GM19455 (cell line): ENCODE measurements at regions not wholly inside any gene's neighbourhood (a gene's known extent, or its start where the extent isn't known, plus 50 kb on each side); places are given as distances from the start of the nearest gene placed in this dataset.

Source experiments
- ATAC-seq: cut with Tn5 transposase; IDR thresholded peaks from one replicate; pipeline ENCODE4 v1.9.1; 2021; ENCODE audit not compliant: unreplicated experiment

GRCh38 chr3:72470904-72471417 lies 377.3 kb downstream of the SHQ1 start:
- no peak for ATAC-seq

DNA sequence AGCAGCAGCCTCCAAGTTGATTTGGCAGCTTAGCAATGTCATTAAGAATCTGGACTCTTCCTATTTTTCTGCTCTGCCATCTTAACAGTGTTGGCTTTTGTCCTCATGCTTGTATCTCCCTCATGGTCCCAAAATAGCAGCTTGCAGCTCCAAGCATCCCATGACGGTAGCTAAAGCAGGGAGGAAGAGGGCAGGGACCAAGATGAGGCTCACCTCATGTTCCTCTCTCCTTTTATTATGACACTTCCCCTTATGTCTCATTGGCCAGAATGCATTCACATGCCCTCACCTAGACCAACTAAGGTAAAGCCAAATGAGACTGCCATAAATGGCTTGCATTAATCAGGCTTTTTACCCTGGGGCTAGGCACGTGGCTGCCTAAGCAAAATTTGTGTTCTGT lies 382.4 kb downstream of the SHQ1 start:
- no peak for ATAC-seq

DNA sequence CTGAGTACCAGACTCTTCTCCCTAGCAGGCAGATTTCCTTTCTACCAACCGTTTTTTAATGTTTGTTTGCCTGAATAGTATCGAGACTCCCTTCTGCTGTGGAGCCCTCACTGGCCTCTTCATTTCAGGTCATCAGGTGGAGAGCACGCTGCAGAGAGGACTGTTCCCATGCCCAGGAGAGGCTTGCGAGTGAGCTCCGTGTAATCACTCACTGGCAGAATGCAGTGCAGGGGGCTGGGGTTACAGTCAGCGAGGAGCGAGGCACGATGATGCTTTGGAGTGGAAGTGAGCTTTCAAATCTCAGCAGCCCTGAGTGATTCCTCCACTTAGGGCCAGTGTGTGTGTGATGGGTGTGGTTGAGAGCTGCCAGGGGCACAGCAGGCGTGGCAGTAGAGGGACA lies 385.2 kb downstream of the SHQ1 start:
- no peak for ATAC-seq

DNA sequence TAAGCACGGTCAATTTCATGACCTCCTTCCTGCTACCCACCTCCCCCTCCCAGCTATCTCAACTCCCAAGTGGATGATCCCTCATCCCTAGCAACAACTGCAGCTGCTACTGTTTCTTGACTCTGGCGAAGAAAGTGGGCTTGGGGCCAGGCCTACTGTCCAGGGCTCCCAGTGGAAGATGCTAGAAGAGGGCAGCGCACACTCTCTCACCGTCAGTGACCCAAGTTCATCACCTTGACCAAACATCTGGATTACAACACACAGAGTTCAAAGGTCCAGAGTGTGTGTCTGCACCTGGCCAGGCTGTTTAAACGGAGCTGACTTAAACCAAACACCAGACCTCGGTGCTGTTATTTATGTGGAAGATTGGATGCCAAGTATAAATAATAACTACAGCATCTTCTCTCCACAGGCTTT lies 385.6 kb downstream of the SHQ1 start:
- no peak for ATAC-seq

DNA sequence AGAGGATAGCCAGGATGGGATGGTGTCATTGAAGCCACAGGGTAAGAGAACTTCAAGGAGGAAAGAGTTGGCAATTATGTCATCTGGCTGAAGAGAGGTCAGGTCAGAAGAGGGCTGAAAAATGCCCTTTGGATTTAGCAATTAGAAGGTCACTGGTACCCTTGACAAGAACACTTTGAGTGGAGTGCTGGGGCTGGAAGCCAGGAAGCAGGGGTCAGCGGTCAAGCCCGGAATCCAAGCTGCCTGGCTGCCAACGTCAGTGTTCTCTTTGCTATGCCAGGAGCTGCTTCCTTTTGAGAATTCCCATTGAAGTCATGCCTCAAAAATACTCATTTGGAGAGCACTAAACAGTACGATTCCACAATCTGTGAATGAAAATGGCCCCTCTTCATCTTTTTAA lies 386.5 kb downstream of the SHQ1 start:
- ATAC-seq: no peak

DNA sequence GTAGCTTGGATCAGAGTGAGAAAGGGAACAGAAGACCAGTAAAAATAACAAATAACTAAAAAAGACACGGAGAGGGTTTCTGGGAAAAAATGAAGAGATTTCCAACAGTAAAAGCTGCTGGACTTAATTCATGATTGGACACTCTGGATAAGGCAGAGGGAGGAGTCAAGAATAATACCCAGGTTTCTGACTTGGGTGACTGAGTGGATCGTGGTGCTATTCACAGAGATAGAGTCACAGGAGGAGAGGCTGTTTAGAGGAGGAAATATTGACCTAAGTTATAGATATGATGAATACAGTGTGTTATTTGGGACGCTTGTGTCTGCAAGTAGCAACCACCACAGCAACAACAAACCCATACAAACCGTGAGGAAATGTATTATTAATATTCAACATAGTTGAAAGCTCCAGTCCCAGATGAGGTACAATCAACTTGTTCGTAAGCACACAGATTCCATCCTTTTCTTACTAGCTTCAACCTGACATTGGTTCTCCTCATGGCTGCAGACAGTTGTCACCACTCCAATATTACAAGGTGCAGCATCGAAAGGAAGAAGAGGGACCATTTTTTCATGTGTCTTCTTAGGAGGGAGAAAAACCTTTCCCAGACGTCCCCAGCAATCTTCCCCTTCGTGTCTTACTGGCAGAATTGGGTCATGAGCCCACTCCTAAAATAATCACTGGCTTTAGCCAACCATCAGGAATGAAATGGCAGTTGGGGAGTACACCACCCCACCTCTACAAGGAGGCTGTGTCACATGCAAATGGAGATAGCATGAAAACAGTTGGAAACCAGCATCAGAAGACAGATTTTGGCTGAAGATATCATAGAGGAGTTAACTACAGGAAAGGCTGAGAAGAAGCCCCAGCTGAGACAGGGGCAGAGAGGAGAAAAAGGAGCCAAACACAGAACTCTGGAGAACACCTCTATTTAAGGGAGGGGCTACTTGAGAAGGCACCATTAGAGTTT lies 387.8 kb downstream of the SHQ1 start:
- ATAC-seq: no peak

- ATAC-seq: no peak
These were observed 388.7 kb downstream of the SHQ1 start for GRCh38 chr3:72459588-72459987.

DNA sequence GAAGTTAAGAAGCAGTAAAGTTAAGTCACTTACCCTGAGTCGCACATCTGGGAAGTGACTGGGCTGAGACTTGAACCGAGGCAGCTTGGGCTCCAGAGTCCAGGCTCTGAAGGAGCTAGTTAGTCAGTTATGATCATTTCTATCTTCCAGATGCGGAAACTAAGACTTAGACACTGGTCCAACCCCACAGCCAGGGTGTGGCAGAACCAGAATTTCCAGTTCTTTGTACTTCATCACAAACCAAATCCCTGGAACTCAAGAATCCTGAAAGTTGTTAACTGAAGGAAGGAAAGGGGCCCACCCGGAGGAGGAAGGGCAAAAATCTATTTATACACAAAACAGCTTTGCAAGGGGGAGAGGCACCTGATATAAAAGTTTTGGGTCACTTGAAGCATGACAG lies 389.9 kb downstream of the SHQ1 start:
- no peak for ATAC-seq

GRCh38 chr3:72454441-72454840 lies 393.8 kb downstream of the SHQ1 start:
- no peak for ATAC-seq

- ATAC-seq: no peak
These were observed 394.5 kb downstream of the SHQ1 start for GRCh38 chr3:72453706-72454105.

GRCh38 chr3:72452745-72453144 lies 395.5 kb downstream of the SHQ1 start:
- no peak for ATAC-seq

DNA sequence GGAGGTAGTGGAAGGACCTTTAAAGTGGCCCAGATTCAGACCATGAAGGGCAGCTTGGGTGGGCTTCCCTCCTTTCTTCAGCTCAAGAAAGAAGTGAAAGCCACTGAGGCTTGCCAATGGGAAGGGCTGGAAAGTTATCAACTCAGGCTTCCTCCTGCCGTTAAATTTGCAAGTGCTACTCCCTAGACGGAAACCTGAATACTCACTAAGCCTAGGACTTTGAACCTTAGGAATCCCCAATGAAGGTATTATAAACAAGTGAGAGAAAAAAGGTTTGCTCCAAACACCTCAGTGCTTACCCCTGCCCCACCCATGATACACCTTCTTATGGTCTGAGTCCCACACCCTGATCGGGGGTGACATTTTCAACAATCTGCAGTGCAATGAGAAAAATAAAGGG lies 396.4 kb downstream of the SHQ1 start:
- no peak for ATAC-seq

DNA sequence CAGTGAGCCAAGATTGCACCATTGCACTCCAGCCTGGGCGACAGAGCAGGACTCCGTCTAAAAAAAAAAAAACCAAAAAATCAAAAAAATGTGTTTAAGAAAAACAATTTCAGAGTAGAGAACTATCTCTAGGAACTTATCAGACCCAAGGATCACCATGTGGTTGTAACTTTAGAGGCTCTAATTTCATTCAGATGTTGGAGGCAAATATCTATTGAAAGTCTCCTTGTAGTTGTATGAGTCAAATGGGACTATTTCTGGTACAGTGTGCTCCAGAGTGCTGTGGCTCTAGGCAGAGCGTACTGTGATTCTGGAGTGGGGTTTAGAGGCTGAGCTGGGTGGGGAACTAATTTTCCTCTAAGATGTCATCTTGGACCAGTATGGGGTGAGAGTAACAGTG lies 398.7 kb downstream of the SHQ1 start:
- ATAC-seq: no peak

GRCh38 chr3:72448858-72449257 lies 399.4 kb downstream of the SHQ1 start:
- no peak for ATAC-seq

- no peak for ATAC-seq
These were observed 399.8 kb downstream of the SHQ1 start for GRCh38 chr3:72448375-72448823.

DNA sequence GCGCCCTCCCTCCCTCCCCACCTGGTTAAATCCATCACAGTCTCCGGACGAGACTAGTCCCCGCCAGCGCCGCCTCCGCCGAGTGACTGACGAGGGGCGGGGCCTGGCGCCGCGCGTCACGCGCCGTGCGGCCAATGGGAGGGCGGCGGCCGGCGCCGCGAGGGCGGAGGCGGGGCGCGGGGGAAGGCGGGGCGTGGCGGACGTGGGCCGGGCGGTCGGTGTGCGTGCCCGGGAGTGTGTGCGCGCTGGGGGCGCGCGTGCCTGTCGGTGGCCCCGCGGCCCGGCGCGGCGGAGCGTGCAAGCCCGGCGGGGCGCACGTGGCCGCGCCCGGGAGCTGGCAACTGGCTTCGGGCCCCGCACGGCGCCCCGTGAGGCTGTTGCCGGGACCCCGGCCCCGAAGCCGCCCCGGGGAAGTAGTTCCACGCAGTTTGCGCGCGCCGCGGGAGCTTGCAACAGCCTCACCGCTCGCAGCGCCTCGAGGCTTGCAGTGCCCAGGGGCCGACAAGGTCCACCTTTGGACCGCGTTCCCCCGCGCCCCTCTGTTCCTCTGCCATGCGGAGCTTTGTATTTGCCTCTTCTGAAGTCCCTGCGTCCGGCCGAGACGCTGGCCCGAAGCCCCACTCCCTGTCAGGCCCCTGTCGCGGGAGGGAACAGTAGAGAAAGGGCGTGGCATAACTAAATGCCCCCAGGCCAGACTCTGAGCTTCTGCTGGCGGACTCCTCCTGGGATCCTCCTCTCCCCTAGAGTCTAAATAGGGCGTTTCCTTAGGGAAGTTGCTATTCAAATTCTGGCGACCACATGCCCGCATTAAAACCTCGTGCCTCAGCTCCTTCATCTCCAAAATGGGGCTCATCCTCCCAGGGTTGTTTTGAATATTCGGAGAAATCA lies 400.9 kb downstream of the SHQ1 start:
- peak; percentile 83 for ATAC-seq

GRCh38 chr3:72446218-72447058 lies 401.8 kb downstream of the SHQ1 start, which contains the start of gene RYBP:
TSS of gene RYBP (minus strand) at chr3:72446621.
- peak; percentile 32 for ATAC-seq

DNA sequence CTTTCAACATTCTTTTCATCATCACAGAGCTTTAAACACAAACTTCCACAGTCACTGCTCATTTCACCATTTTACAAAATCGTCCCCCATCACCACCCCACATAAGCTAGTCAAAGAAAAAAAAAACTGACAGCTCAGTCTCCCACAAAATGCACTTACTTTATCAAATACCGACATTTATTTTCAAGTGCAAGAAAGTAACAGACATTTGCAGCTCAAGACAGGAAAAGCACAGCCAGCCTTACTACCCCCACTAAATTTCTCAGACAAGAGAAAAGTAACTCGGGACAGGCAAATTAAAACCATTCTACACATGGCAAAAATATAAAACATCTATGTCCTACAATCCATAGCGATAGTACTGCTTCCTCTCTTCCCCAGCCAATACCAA lies 402.4 kb downstream of the SHQ1 start:
- ATAC-seq: no peak

DNA sequence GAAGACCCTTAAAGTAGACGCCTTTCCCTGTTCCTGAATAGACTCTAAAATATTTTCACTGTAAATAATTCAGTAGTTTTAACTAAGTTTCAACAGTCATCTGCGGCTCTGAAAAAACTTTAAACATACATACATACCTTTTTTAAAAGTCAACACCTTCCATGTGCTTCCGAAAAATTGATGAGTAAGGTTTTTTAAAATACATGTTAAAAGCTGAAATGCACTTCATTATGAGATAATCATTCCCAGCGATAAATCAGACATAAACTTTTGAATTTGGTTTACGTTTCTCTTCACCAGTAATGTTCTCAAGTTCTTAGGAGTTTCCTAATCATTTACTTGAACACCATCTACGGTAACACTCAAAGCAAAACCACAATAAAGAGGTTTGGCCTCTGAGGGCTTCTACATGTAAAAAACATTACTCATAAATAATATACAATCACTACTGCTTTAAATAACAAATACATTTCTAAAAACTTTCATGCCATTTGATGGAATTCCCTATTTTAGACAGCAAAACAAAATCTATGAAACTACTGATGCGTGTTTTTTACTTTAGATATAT lies 403.5 kb downstream of the SHQ1 start:
- ATAC-seq: no peak

DNA sequence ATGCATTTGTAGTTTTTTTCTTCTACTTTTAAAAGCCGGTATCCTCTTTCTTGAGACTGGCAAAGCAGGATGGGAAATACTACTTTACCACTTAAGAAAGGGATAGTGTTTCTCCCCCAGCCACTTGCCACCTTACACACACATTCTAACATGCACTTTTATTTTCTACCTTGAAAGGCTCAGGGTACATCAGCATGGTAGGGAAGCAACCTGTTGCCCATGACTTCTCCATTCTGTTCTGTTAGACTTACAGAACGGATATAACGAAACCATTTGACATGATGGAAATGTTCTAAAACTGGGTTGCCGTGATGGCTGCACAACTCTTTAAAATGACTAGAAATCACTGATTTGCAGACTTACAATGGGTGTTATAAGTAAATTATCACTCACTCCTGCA lies 405.5 kb downstream of the SHQ1 start:
- no peak for ATAC-seq
